GM13977 (cell line): ENCODE measurements at regions not wholly inside any gene's neighbourhood (a gene's known extent, or its start where the extent isn't known, plus 50 kb on each side); places are given as distances from the start of the nearest gene placed in this dataset.

Experiments used
- DNase-seq: peaks from one replicate; pipeline ENCODE4 v3.0.0; 2012; ENCODE audit warnings: low spot score
- in situ Hi-C: fragments of 300-500 bp; cut with MboI; formaldehyde crosslinking; loops from one replicate; pipeline ENCODE4 v1.12.0; 2022; ENCODE audit warnings: low sequenced_read_pairs, low pct_unique_long_range_greater_than_20kb, mixed read lengths, inconsistent platforms; ENCODE audit not compliant: unreplicated experiment
- TF ChIP-seq, protein P1 (sequence below): IDR thresholded peaks from 2 replicates; pipeline ENCODE4 v1.5.1; 2012; ENCODE audit warnings: mild to moderate bottlenecking, control low read depth; ENCODE audit not compliant: insufficient read depth; ENCODE audit errors: extremely low read depth, missing control alignments

DNA sequence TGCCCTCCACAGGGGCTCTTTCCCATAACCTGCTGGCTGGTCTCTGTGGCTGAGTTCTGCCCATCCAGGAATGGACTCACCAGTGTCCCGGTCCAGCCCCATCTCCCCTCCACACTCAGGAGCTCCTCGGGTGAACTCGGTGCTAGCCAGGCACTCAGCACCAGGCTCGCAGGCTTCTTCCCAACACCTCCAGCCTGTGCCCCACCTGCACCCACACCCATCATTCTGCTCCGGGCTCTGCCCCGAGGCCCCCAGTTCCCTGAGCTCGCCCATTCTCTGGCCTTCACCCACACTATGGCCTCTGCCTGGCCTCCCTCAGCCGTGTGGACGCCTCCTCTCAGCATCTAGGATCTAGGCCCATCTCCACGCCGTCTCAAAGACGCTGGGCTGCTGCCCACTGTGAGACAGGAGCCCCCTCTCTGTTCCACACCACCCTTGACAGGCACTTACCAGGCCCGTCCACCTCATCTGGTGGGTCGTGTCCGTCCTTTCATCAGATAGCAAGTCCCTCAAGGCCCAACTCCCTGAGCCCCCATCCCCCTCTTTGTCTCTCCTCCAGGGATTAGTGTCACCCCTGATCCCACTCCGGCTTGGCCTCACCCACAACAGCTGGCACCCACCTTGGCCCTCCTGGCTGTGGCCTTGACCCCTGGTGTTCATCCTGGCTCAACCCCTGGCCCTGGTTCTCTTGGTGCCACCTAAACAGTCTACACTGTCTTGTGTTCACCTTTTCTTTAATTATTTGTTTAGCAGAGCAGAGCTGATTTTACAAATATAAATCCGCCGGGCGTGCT is 76.0 kb upstream of the FAM20C start:
- in situ Hi-C loops = no loop called here
- TF ChIP-seq, protein P1, sequence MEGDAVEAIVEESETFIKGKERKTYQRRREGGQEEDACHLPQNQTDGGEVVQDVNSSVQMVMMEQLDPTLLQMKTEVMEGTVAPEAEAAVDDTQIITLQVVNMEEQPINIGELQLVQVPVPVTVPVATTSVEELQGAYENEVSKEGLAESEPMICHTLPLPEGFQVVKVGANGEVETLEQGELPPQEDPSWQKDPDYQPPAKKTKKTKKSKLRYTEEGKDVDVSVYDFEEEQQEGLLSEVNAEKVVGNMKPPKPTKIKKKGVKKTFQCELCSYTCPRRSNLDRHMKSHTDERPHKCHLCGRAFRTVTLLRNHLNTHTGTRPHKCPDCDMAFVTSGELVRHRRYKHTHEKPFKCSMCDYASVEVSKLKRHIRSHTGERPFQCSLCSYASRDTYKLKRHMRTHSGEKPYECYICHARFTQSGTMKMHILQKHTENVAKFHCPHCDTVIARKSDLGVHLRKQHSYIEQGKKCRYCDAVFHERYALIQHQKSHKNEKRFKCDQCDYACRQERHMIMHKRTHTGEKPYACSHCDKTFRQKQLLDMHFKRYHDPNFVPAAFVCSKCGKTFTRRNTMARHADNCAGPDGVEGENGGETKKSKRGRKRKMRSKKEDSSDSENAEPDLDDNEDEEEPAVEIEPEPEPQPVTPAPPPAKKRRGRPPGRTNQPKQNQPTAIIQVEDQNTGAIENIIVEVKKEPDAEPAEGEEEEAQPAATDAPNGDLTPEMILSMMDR = no peak
- no peak for DNase-seq

DNA sequence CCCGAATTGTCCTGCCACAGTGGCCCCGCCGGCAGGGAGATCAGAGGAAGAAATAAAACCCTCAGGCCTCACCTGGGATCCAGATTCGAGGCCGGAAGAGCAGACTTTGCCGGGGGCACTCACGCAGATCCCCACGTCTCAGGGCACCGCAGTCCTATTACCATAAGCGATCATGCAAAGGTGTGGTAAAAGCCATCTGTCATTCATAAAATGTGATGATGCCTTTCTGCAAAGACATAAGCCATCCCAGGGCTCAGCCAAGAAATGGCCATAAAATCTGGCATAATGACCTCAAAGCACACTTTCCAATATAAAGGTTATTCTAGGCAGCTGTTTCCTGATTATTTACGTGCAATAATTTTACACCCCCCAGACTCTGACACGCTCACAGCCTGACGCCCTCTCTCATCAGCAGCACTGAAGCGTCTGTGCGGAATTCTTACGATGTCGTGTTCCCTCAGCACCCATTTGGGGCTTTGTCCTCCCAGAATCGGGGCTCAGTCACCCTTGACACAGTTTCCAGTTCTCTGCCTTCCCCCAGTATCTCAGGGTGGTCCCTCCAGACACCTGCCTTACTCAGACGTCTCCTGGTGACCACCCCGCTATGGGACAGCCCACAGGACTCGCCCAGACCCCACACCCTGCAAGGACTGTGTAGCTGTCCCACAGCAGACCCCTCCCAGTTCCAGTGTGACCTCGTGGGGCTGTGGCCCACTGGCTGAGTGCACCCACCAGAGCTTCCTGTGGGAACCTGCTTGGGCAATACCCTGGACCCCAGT is 74.3 kb upstream of the FAM20C start:
- no peak for DNase-seq
- in situ Hi-C loops = no loop called here
- TF ChIP-seq, protein P1 = no peak

DNA sequence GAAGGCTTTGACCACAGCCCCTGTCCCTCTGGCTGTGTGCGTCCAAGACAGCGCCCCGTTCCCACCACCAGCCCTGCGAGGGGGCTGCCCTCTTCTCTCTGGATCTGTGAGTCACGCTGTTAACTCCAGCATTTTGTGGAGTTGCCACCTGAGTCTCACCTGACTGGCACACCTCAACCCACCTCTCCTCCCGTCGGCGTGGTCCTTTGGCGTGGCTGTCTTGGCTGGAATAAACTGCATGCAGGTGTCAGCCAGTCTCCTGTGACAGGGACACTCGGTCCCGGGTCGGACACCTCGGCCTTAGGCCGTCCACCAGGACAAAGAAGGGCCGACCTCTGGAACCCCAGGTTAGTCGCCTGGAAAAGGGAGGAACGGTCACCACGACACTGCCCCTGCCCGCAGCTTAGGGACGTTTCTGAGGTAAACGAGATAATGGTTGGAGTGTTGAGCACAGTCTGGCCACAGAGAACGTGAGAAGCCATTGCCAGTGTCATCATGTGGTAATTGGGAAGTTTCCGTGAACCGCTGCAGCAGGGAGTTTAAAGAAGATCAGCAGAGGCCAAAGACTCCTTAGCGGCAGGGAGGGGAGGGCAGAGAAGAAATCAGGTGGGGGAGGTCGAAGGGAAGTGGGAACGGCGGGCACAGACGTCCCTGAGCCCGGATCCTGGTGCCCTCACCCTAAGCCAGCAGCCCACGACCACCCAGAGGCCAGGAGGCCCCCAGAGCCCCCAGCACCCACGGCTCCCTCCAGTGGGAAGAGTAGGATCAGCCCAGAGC is 73.6 kb upstream of the FAM20C start:
- no peak for DNase-seq
- TF ChIP-seq, protein P1 = no peak
- in situ Hi-C loops = no loop called here

DNA sequence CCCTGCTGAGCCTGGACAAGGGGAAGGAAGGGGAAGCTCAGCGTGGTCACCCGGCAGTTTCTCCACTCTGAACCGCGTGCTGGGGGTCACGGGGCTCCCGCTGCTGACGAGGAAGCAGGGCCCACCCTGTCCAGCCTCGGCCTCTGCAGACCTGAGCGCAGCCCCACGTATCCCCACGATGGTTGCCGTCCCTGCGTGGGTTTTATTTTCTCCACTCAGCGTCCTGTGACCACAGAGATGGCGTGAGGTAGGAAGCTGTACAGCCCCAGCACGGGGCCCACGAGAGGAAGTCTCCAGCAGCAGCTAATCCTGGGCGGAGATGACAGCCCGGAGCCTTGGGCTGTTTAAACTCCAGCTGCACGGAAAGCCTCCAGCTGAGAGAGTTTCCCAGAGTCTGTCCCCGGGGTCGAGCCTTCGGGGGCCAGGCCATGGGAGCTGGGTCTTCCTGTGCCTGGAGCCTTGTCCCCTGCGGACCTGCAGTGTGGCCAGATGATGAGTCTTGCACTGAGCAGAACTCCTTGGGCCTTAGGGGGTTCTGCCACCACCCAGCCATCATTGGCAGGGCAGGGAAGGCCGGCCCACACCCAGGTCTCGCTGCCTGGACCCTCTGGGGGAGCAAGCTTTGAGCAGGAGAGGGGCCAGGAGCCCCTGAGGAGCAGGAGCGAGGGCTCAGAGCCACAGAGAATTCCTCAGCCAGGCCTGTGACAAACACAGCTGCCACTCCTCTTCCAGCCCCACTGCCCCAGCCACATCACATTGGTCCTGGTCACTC is 72.8 kb upstream of the FAM20C start:
- no peak for DNase-seq
- TF ChIP-seq, protein P1 = no peak
- in situ Hi-C loops = no loop called here

DNA sequence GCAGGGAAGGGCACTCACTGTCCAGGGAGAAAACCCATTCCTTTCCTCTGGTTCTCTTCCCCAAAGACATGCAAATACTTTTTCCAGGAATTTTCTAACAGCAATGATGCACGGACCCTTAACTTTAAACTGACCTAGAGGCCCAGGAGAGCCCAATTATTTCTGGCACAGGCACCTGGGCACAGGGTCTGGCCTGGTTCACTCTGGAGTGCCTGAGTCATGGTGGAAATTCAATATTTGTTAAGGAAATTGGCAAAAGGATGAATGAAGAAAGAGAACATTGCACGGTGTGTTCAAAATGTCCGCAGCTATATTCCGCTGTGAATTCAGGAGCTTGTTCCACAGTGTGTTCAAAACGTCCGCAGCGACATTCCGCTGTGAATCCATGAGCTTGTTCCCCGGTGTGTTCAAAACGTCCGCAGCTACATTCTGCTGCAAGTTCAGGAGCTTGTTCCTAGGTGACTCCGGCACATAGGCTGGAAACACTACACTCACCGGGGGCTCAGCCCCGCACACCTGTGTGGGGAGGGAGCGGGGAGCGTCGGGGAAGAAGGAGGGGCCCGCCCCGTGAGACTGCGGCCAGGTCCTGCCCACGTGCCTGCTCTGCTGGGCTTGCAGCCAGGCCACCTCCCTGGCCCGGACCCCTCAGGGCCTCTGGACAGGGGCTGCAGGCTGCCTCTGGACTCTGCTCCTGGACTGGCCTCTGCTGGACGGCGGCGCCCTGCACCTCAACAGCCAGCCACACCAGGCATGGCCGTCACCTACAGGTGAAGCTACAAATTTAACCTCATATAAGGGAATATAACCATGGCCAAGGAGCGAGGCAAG is 72.0 kb upstream of the FAM20C start:
- DNase-seq = no peak
- TF ChIP-seq, protein P1 = no peak
- in situ Hi-C loops = no loop called here
